ENCODE measurements at regions not wholly inside any gene's neighbourhood (a gene's known extent, or its start where the extent isn't known, plus 50 kb on each side); places are given as distances from the start of the nearest gene placed in this dataset.

DNA sequence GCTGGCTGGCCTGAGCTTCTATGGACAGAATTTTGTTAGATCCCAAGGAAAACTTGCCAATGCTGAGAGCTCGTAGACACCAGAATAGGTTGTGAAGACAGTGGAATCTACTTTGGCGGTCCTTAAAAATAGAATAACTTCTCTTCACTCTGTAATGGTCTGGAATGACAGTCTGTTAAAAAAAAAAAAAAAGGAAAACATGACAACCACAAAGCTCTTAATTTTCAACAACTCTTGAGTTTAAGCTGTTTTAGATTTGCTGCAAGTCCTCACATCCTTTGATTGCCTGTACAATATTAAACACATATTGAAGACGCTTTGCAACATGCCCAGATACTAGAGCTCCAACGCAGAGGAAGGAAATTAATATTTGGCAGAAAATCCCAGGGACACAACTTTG lies 122.8 kb upstream of the GALNT15 start:
- ATAC-seq (no peak), DNase-seq (no peak)
- Histone ChIP-seq H3K4me3 (no peak overlapping the region), H3K4me1 (peaks cover 5% of the 10 kb centered on the region), H3K27ac (peak overlapping the region in 1 of 4 donors; percentile 41), H3K36me3 (replicated peaks in 1 of 2; ENCODE audit: insufficient read depth in 1 of 2, low read depth in 2 of 2) (no peaks in the 10 kb centered on the region), H3K27me3 (no peaks in the 10 kb centered on the region), H3K9me3 (no peaks in the 10 kb centered on the region)
- TF ChIP-seq POLR2A (IDR thresholded peaks at IDR 0.05), result no peak
- intact Hi-C loops (cut with DNase I), result loop anchor here (5.0 kb wide), 2 partner anchors 126 to 196 kb away; no protein-coding TSS in a partner anchor
- 83 to 89% methylated on average over 4 of the region's 4 CpGs for WGBS, 2 donors

DNA sequence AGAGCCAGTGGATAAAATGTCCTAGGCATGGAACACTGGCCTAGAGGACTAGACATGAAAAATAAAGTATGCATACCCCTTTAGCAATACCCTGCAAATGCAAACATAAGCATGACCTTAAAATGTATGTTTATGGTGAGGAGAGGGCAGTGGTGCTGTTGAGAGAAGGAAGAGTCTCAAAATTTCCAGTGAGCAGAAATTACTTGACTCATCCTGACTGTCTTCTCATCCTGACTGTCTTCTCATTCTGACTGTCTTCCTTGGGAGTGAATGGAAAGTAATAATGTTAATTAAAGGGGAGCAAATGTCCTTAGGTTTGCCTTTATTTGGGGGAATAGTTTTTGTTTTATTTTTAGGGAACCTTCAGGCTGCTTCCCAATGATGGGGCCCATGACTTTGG lies 121.5 kb upstream of the GALNT15 start:
- intact Hi-C loops (cut with DNase I), result loop anchor here (5.0 kb wide), 2 partner anchors 124 to 194 kb away; no protein-coding TSS in a partner anchor
- Histone ChIP-seq H3K27ac (no peak overlapping the region), H3K36me3 (replicated peaks in 1 of 2; ENCODE audit: insufficient read depth in 1 of 2, low read depth in 2 of 2) (no peaks in the 10 kb centered on the region), H3K4me3 (no peak overlapping the region), H3K4me1 (peaks cover 5% of the 10 kb centered on the region), H3K27me3 (no peaks in the 10 kb centered on the region), H3K9me3 (no peaks in the 10 kb centered on the region)
- DNase-seq, result no peak
- ATAC-seq, result no peak
- TF ChIP-seq POLR2A (IDR thresholded peaks at IDR 0.05), result no peak
- TF ChIP-seq, protein P1, sequence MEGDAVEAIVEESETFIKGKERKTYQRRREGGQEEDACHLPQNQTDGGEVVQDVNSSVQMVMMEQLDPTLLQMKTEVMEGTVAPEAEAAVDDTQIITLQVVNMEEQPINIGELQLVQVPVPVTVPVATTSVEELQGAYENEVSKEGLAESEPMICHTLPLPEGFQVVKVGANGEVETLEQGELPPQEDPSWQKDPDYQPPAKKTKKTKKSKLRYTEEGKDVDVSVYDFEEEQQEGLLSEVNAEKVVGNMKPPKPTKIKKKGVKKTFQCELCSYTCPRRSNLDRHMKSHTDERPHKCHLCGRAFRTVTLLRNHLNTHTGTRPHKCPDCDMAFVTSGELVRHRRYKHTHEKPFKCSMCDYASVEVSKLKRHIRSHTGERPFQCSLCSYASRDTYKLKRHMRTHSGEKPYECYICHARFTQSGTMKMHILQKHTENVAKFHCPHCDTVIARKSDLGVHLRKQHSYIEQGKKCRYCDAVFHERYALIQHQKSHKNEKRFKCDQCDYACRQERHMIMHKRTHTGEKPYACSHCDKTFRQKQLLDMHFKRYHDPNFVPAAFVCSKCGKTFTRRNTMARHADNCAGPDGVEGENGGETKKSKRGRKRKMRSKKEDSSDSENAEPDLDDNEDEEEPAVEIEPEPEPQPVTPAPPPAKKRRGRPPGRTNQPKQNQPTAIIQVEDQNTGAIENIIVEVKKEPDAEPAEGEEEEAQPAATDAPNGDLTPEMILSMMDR (IDR thresholded peaks at IDR 0.05), result no peak

DNA sequence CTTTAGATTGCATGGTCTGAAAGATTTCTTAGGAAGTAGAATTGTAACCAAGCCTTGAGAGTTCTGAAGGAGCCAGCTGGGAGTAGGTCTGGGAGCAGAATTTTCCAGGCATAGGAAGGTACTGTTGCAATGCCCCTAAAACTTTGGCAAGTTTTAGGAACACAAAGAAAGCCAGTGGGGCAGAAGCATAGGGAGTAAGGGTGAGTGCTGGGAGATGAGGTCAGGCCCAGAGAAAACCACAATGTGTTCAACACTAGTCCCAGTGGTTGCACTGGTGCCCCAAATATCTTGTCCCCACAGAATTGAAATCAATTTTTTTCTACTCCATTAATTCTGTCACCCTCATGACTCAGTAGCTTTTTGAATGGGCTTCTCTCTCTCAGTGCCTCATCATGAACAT lies 120.7 kb upstream of the GALNT15 start:
- intact Hi-C loops (cut with DNase I), result loop anchor here (5.0 kb wide), 2 partner anchors 124 to 194 kb away; no protein-coding TSS in a partner anchor
- H3K9me3 ChIP-seq, result no peaks in the 10 kb centered on the region
- no peaks in the 10 kb centered on the region for H3K4me1 ChIP-seq
- no peaks in the 10 kb centered on the region for H3K27me3 ChIP-seq
- ATAC-seq (no peak), DNase-seq (no peak)
- no peak overlapping the region for H3K4me3 ChIP-seq
- H3K36me3 ChIP-seq (replicated peaks in 1 of 2; ENCODE audit: insufficient read depth in 1 of 2, low read depth in 2 of 2), result no peaks in the 10 kb centered on the region
- no peak for TF ChIP-seq POLR2A (IDR thresholded peaks at IDR 0.05)
- TF ChIP-seq, protein P1 (IDR thresholded peaks at IDR 0.05), result no peak
- no peak overlapping the region for H3K27ac ChIP-seq

GRCh38 chr3:16055606-16056211 lies 118.8 kb upstream of the GALNT15 start:
- DNase-seq, result no peak
- TF ChIP-seq, protein P1 (IDR thresholded peaks at IDR 0.05), result no peak
- TF ChIP-seq POLR2A (IDR thresholded peaks at IDR 0.05), result no peak
- no peaks in the 10 kb centered on the region for H3K4me1 ChIP-seq
- H3K4me3 ChIP-seq, result no peak overlapping the region
- peak overlapping the region in 2 of 4 donors; percentile 18 to 30 for H3K27ac ChIP-seq
- no peaks in the 10 kb centered on the region for H3K27me3 ChIP-seq
- 42 to 43% methylated on average over 7 of the region's 7 CpGs for WGBS, 2 donors
- ATAC-seq, result no peak
- intact Hi-C loops (cut with DNase I), result no loop called here
- no peaks in the 10 kb centered on the region for H3K9me3 ChIP-seq
- no peaks in the 10 kb centered on the region for H3K36me3 ChIP-seq (replicated peaks in 1 of 2; ENCODE audit: insufficient read depth in 1 of 2, low read depth in 2 of 2)

DNA sequence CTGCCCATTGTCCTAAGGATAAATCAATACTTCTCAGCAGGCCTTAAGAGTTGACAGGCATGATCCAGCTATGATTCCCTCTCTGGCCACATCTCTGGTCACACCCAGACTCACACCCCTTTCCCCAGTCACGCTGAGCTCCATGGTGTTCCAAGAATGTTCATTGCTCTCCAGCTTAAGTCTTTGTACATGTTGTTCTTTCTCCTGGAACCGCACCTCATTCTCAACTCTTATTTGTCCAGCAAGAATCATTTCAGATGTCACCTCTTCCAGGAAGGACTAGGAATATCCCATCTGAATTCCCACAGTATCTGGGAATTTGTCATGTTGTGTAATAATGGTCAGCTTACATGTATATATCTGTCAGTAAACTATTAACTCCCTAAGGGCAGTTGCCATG lies 118.3 kb upstream of the GALNT15 start:
- DNase-seq, result peak in 1 of 4 donors; percentile 25
- 77 to 86% methylated on average over 2 of the region's 2 CpGs for WGBS, 2 donors
- Histone ChIP-seq H3K9me3 (no peaks in the 10 kb centered on the region), H3K4me3 (no peak overlapping the region), H3K27ac (peak overlapping the region in 1 of 4 donors; percentile 18), H3K36me3 (replicated peaks in 1 of 2; ENCODE audit: insufficient read depth in 1 of 2, low read depth in 2 of 2) (no peaks in the 10 kb centered on the region), H3K27me3 (no peaks in the 10 kb centered on the region), H3K4me1 (no peaks in the 10 kb centered on the region)
- intact Hi-C loops (cut with DNase I), result no loop called here
- no peak for TF ChIP-seq POLR2A (IDR thresholded peaks at IDR 0.05)
- TF ChIP-seq, protein P1 (IDR thresholded peaks at IDR 0.05), result no peak
- ATAC-seq, result no peak

All from body of pancreas (tissue), 4 donors.